NCI-H345 (cell line): ENCODE measurements at regions not wholly inside any gene's neighbourhood (a gene's known extent, or its start where the extent isn't known, plus 50 kb on each side); places are given as distances from the start of the nearest gene placed in this dataset.
"Not testable (repeated sequence)": the region's sequence is repeated elsewhere in the genome, so short reads cannot be mapped to it uniquely, and the experiment has no call there.

Experiments
- DNase-seq: peaks from one replicate; lab custom pipeline; 2025; lab: John Stamatoyannopoulos, UW

DNA sequence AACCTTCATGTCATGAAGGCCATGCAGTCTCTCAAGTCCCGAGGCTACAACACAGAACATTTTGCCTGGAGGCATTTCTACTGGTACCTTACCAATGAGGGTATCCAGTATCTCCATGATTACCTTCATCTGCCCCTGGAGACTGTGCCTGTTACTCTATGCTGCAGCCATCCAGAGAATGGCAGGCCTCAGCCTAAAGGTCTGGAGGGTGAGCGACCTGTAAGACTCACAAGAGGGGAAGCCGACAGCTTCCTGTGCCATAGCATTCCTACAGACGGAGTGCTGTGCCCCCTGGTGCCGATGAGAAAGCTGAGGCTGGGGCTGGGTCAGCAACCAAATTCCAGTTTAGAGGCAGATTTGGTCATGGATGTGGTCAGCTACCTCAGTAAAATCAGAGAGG is 51.3 kb upstream of the CADPS start:
- DNase-seq: no peak

GRCh38 chr3:62928256-62928655 is 53.0 kb upstream of the CADPS start:
- DNase-seq: no peak

GRCh38 chr3:62929771-62930170 is 54.6 kb upstream of the CADPS start:
- DNase-seq: no peak

GRCh38 chr3:62935793-62936192 is 60.6 kb upstream of the CADPS start:
- DNase-seq: no peak

DNA sequence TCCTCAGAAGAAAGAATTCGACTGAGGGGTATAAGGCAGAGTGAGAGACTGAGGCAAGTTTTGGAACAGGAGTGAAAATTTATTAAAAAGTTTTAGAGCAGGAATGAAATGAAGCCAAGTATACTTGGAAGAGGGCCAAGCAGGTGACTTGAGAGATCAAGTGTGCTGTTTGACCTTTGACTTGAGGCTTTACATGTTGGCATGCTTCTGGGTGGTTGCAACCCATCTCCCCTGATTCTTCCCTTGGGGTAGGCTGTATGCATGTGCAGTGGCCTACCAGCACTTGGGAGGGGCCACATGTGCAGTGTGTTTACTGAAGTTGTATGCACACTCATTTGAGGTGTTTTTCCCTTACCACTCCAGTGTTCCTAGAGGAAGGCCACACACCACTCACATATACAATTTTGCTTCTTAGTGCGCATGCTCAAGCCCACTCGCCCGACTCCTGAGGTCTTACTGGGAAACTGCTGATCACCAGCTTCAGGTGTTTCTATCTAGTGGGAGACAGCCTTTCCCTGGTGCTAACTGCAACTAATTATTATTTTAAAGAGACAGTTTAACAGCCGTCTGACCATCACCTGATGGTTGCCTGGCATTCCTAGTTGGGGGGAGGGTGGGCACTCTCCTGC is 61.5 kb upstream of the CADPS start:
- DNase-seq: no peak

- no peak for DNase-seq
These were observed 63.4 kb upstream of the CADPS start for GRCh38 chr3:62938583-62938982.

DNA sequence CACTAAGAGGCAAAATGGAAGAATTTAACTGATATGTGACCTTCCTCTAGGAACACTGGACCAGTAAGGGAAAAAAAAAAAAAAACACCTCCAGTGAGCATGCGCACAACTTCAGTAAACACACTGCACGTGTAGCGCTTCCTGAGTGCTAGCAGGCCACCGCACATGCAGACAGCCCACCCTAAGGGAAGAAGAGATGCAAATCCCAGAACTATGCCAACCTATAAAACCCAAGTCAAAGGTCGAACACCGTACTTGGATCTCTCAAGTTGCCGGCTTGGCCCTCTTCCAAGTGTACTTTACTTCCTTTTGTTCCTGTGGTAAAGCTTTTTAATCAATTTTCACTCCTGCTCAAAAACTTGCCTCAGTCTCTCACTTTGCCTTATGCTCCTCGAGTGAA is 64.5 kb upstream of the CADPS start:
- DNase-seq: no peak

GRCh38 chr3:62940771-62941563 is 65.8 kb upstream of the CADPS start:
- no peak for DNase-seq

- DNase-seq: no peak
These were observed 67.0 kb upstream of the CADPS start for GRCh38 chr3:62942227-62942626.

DNA sequence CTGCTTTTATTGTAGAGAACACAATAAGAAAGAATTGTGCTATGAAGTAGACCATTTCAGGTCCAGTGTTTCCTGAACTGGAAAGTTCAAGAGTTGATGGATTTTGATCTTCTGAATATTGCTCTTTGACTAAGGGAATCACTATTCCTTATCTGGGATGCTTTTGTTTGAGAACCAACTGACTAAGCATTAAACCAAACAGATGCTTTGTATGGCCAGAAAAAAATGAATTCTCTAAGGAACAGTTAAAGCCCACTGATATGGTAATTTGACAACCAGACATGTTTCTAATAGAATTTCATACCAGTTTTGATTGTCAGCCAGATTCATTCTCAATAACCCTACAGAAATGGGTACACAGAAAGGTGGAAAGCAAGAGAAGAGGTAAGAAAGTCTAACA is 67.5 kb upstream of the CADPS start:
- no peak for DNase-seq

DNA sequence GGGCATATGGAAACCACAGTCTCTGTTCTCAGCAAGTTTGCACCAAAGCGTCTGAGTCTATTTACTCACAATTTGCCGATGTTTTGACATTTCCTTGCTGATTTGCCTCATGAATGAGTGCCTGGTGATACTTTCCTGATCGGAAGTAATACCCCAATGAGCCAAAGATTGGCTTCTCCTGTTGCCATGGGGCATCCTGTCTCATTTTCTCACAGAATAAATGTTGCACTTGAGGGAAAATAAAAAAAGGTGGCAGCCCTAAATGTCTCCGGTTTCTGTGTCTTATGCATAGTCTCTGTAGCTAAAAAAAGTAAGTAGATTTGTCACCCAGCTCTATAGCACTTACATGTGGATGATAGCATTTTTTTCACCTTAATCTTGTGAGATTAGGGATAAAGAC is 73.7 kb upstream of the CADPS start:
- DNase-seq: no peak

DNA sequence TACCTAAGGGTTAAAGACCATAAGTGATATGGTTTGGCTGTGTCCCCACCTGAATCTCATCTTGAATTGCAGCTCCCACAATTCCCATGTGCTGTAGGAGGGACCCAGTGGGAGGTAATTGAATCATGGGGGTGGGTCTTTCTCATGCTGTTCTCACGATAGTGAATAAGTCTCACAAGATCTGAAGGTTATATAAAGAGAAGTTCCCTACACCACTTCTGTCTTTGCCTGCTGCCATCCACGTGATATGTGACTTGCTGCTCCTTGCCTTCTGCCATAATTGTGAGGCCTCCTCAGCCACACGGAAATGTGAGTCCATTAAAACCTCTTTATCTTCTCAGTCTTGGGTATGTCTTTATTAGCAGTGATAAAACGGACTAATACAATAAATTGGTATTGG is 75.0 kb upstream of the CADPS start:
- no peak for DNase-seq

DNA sequence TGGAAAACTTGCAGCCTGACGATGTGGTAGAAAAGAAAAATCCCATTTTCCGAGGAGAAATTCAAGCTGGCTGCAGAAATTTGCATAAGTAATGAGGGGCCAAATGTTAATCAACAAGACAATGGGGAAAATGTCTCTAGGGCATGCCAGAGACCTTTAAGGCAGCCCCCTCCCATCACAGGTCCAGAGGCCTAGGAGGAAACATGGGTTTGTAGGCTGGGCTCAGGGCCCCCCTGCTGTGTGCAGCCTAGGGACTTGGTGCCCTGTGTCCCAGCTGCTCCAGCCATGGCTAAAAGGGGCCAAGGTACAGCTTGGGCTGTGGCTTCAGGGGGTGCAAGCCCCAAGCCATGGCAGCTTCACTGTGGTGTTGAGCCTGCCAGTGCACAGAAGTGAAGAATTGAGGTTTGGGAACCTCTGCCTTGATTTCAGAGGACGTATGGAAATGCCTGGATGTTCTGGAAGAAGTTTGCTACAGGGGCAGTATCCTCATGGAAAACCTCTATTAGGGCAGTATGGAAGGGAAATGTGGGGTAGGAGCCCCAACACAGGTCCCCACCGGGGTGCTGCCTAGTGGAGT is 75.9 kb upstream of the CADPS start:
- DNase-seq: no peak

- DNase-seq: not testable (repeated sequence)
These were observed 76.7 kb upstream of the CADPS start for GRCh38 chr3:62951880-62952279.

GRCh38 chr3:62954580-62954979 is 79.4 kb upstream of the CADPS start:
- no peak for DNase-seq

- no peak for DNase-seq
These were observed 79.9 kb upstream of the CADPS start for GRCh38 chr3:62955126-62955525.

GRCh38 chr3:62956411-62956810 is 81.2 kb upstream of the CADPS start:
- no peak for DNase-seq

GRCh38 chr3:62961874-62962556 is 86.8 kb upstream of the CADPS start:
- no peak for DNase-seq

DNA sequence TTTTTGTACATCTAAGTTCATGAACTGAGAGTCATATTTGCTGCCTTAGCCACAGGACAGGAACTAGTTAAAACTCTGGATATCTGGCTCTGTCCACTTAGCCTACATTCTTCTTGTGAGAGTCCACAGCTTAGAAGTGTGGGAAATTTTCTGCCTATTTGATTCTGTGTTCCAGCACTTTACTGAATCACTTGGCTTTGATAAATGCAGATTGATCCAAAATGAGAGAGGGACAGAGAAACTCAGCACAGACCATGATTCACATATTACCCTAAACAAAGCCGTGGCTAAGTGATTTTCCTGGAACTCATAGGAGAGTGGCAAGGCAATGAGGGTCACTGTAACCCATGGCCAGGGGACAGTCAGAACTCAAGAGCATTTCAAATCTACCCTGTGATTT is 87.5 kb upstream of the CADPS start:
- DNase-seq: no peak

GRCh38 chr3:62965311-62965710 is 90.1 kb upstream of the CADPS start:
- no peak for DNase-seq

- DNase-seq: no peak
These were observed 92.9 kb upstream of the CADPS start for GRCh38 chr3:62968128-62968527.

- DNase-seq: no peak
These were observed 95.4 kb upstream of the CADPS start for GRCh38 chr3:62970648-62971047.

GRCh38 chr3:62975566-62975965 is 100.3 kb upstream of the CADPS start:
- no peak for DNase-seq
